GM19351 (cell line): ENCODE measurements at regions not wholly inside any gene's neighbourhood (a gene's known extent, or its start where the extent isn't known, plus 50 kb on each side); places are given as distances from the start of the nearest gene placed in this dataset.
"Not testable (repeated sequence)": the region's sequence is repeated elsewhere in the genome, so short reads cannot be mapped to it uniquely, and the experiment has no call there.

Source experiments
- ATAC-seq: cut with Tn5 transposase; IDR thresholded peaks from one replicate; pipeline ENCODE4 v1.9.1; 2021; ENCODE audit warnings: mild to moderate bottlenecking, moderate library complexity; ENCODE audit not compliant: unreplicated experiment

GRCh38 chr1:121566346-121566745, 381.6 kb downstream of the SRGAP2C start:
- no peak for ATAC-seq

DNA sequence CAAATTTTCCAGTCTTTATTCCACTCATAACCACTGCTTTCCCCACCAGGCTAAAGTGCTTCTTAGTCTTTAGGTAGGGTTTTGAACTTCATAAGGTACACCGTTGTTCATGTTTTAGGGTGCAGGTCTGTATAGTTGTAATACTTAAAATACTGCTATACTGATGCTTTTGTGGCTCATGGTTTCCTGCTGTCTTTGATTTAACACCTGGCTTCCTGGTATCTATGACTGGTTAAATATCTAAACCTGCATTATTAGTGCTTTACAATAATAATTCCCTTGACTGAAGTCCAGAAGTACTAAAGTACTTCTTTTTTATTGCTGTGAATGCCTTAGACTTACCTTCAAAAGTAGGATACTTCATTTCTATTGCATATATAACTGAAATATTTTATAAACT, 384.7 kb downstream of the SRGAP2C start:
- ATAC-seq = no peak

DNA sequence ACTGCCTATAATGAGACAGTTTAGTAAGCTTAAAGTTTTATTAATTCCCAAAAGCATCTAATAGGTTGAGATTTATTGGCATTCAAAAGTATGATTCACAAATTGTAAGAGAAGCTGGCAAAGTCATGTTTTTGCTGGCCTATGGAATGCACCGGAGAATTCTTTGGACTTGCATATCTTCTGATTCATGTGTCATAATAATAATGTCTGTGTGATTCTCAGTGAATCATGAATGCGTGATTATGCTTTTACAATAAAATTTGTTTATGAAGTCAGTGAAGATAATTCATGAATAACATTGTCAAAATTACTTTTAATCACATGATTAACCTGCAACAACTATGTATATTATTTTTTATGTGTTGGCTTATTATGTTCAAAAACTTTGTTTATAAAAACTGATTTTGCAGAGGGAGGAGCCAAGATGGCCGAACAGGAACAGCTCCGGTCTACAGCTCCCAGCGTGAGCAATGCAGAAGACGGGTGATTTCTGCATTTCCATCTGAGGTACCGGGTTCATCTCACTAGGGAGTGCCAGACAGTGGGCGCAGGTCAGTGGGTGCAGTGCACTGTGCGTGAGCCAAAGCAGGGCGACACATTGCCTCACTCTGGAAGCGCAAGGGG, 389.2 kb downstream of the SRGAP2C start:
- ATAC-seq = not testable (repeated sequence)

DNA sequence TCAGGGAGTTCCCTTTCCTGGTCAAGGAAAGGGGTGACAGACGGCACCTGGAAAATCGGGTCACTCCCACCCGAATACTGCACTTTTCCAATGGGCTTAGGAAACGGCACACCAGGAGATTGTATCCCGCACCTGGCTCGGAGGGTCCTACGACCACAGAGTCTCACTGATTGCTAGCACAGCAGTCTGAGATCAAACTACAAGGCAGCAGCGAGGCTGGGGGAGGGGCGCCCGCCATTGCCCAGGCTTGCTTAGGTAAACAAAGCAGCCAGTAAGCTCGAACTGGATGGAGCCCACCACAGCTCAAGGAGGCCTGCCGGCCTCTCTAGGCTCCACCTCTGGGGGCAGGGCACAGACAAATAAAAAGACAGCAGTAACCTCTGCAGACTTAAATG, 389.7 kb downstream of the SRGAP2C start:
- ATAC-seq = not testable (repeated sequence)

- not testable (repeated sequence) for ATAC-seq
Observed at GRCh38 chr1:121582898-121583297, 398.1 kb downstream of the SRGAP2C start.

DNA sequence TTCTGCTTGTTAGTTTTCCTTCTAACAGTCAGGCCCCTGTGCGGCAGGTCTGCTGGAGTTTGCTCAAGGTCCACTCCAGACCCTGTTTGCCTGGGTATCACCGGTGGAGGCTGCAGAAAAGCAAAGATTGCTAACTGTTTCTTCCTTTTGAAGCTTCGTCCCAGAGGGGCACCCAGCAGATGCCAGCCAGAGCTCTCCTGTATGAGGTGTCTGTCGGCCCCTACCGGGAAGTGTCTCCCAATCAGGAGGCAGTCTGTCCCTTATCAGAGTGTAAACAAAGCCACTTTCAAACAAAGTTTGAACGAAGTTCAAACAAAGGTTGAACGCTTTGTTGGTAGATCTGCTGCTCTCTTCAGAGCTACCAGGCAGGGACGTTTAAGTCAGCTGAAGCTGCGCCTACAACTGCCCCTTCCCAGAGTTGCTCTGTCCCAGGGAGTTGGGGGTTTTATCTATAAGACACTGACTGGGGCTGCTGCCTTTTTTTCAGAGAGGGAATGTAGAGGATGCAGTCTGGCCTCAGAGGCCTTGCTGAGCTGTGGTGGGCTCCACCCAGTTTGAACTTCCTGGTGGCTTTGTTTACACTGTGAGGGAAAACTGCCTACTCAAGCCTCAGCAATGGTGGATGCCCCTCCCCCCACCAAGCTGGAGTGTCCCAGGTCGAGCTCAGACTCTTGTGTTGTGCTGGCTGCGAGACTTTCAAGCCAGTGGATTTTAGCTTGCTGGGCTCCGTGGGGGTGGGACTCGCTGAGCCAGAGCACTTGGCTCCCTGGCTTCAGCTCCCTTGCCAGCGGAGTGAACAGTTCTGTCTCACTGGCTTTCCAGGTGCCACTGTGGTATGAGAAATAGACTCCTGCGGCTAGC, 401.8 kb downstream of the SRGAP2C start:
- no peak for ATAC-seq

DNA sequence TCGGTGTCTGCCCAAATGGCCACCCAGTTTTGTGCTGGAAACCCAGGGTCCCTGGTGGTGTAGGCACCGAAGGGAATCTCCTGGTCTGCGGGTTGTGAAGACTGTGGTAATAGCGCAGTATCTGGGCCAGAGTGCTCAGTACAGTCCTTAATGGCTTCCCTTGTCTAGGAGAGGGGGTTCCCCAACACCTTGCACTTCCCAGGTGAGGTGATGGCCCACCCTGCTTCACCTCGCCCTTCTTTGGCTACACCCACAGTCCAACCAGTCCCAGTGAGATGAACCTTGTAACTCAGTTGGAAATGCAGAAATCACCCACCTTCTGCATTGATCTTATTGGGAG, 402.4 kb downstream of the SRGAP2C start:
- no peak for ATAC-seq

- no peak for ATAC-seq
Observed at GRCh38 chr1:121587777-121588176, 403.0 kb downstream of the SRGAP2C start.

DNA sequence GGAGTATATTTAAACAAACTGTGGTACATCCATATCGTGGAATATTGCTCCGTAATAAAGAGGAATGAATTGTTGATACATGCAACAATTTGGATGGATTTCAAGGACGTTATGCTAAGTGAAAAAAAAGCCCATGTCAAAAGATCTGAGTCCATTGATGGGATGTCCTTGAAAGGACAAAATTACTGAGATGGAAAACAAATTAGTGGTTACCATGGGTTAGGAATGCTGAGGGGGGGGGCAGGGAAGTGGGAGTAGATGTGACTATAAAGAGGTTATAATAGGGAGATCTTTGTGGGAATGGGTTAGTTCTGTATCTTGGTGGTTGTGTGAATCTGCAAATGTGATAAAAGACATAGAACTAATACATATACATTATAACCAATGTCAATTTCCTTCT, 409.3 kb downstream of the SRGAP2C start:
- no peak for ATAC-seq

DNA sequence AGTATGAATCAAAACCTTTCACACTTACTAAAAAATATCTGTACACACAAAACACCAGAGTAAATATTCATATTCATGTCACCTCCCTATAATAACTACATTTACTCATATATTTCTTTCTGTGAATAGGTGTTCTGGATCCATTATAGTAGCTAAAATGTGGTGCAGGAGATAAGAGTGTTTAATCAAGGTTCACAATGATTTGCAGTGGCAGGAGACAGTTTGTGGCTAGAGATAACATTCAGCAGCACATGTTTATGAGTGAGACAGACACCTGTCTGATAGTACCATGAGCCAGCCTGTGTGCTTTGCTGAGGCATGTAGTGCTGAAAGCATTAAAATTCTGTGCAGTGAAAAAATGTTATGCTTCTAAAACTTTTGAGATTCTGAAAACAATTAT, 410.3 kb downstream of the SRGAP2C start:
- ATAC-seq = no peak

GRCh38 chr1:121604843-121605444, 420.2 kb downstream of the SRGAP2C start:
- ATAC-seq = not testable (repeated sequence)

DNA sequence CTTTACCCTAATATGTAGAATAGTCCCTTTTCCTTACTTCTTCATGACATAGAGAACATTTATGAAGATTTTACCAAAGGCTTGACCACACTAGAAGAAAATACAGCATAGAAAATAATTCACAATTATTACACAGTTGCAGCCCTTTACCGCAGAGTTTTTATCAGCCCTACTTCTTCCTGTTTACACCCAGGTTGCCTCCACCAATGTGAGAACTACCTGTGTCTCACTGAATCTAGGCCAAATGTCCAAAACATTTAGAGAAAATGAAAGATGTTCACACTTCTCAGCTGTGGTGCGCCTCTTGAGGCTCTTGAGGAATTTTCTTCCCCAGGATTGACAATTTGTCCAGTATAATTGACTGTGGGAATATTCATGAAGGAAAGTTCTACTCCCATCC, 422.7 kb downstream of the SRGAP2C start:
- not testable (repeated sequence) for ATAC-seq
